H1 (cell line): ENCODE measurements at regions not wholly inside any gene's neighbourhood (a gene's known extent, or its start where the extent isn't known, plus 50 kb on each side); places are given as distances from the start of the nearest gene placed in this dataset.

Experiments
- CREB1 ChIP-seq: IDR thresholded peaks from 2 replicates; pipeline ENCODE4 v1.6.1; 2012; ENCODE audit warnings: inconsistent platforms
- CTCF ChIP-seq, 3 experiments: IDR thresholded peaks; 1 replicate in 2 of 3; 2 replicates in 1 of 3; pipeline versions ENCODE4 v1.5.1 to v1.6.1; 2011; ENCODE audit warnings: low read length in 3 of 3, mild to moderate bottlenecking in 3 of 3, inconsistent platforms in 2 of 3, low read depth in 1 of 3, moderate library complexity in 1 of 3; ENCODE audit not compliant: insufficient read depth in 1 of 3; ENCODE audit errors: control extremely low read depth in 1 of 3
- NRF1 ChIP-seq: IDR thresholded peaks from 2 replicates; pipeline ENCODE4 v1.6.1; 2011; ENCODE audit warnings: mild to moderate bottlenecking, low read depth, low read length, improper control_type of control experiment
- POLR2A ChIP-seq, 2 experiments: IDR thresholded peaks; 1 replicate in 1 of 2; 2 replicates in 1 of 2; pipeline ENCODE4 v1.6.1; 2011; ENCODE audit warnings: low read depth in 2 of 2, low read length in 2 of 2, mild to moderate bottlenecking in 2 of 2; ENCODE audit errors: control extremely low read depth in 1 of 2
- SP2 ChIP-seq: IDR thresholded peaks from 2 replicates; pipeline ENCODE4 v1.6.1; 2012; ENCODE audit warnings: mild to moderate bottlenecking, low read length, inconsistent platforms

GRCh38 chr9:84190411-84190810 is 150.1 kb downstream of the SLC28A3 start:
- no peak for TF ChIP-seq SP2
- no peak for TF ChIP-seq CTCF (IDR thresholded peaks at IDR 0.05; ENCODE audit: control extremely low read depth in 1 of 3, insufficient read depth in 1 of 3, low read depth in 1 of 3, low read length in 3 of 3)
- TF ChIP-seq CREB1: no peak
- no peak for TF ChIP-seq POLR2A (IDR thresholded peaks at IDR 0.05; ENCODE audit: control extremely low read depth in 1 of 2, low read depth in 2 of 2, low read length in 2 of 2)
- no peak for TF ChIP-seq NRF1
